ENCODE measurements at regions not wholly inside any gene's neighbourhood (a gene's known extent, or its start where the extent isn't known, plus 50 kb on each side); places are given as distances from the start of the nearest gene placed in this dataset.

GRCh38 chr21:35543746-35544145 lies 494.6 kb upstream of the RUNX1 start:
- Mint-ChIP-seq H3K27ac (no peak overlapping the region; a peak in 1 of 7 replicates), H3K4me3 (no peak overlapping the region), H3K36me3 (ENCODE audit: insufficient read depth in 1 of 3, low read depth in 3 of 3) (no peaks in the 10 kb centered on the region; a peak in 1 of 7 replicates), H3K27me3 (ENCODE audit: low read depth) (no peaks in the 10 kb centered on the region; the same call in 1 of the 2 replicates), H3K4me1 (no peaks in the 10 kb centered on the region), H3K9me3 (peaks cover 0 to 5% of the 10 kb centered on the region in 2 experiments; a peak in 1 of 5 replicates)
- H3K18ac ChIP-seq (ENCODE audit: insufficient read length, low read depth, low read length): no peak overlapping the region
- H2AFZ ChIP-seq (ENCODE audit: low read length): no peak overlapping the region
- no peak overlapping the region for H4K91ac ChIP-seq (ENCODE audit: insufficient read length, low read depth, low read length)
- H3K14ac ChIP-seq (ENCODE audit: insufficient read depth, low read length): no peak overlapping the region
- no CpG with 5 or more reads among the region's 5 CpGs for WGBS (ENCODE audit: extremely low coverage, insufficient read length, low lambda C conversion rate)
- H4K8ac ChIP-seq (replicated peaks; ENCODE audit: insufficient read length, low read depth, low read length): no peak overlapping the region
- H3K9ac ChIP-seq (ENCODE audit: extremely low read depth, insufficient read length, low read length): no peak overlapping the region
- H3T11ph ChIP-seq (ENCODE audit: low read length): no peak overlapping the region
- no peak overlapping the region for H2BK120ac ChIP-seq (ENCODE audit: low read depth, low read length, poor library complexity, severe bottlenecking)
- H3K79me1 ChIP-seq (ENCODE audit: insufficient read depth, low read depth, low read length, poor library complexity, severe bottlenecking): no peaks in the 10 kb centered on the region
- no peak overlapping the region for H3K4ac ChIP-seq (ENCODE audit: low read depth, low read length)
- H3K56ac ChIP-seq (ENCODE audit: insufficient read length, low read depth, low read length): no peak overlapping the region
- H2AK5ac ChIP-seq (ENCODE audit: insufficient read length, low read length): no peak overlapping the region
- no peak overlapping the region for H2BK12ac ChIP-seq (ENCODE audit: insufficient read length, low read depth, low read length)
- H3K23me2 ChIP-seq (ENCODE audit: insufficient read length, low read depth, low read length, poor library complexity, severe bottlenecking): no peaks in the 10 kb centered on the region
- H2BK20ac ChIP-seq (ENCODE audit: low read depth, low read length, poor library complexity, severe bottlenecking): no peak overlapping the region
- no peaks in the 10 kb centered on the region for H4K20me1 ChIP-seq (ENCODE audit: control insufficient read depth, insufficient read depth, insufficient read length)
- no peak overlapping the region for H3K27ac ChIP-seq (ENCODE audit: insufficient read length, low read depth, low read length)
- H2BK5ac ChIP-seq (ENCODE audit: insufficient read length, low read length): no peak overlapping the region
- H3K9me3 ChIP-seq (ENCODE audit: control insufficient read depth, low read depth, low read length): no peaks in the 10 kb centered on the region
- H3K4me1 ChIP-seq (ENCODE audit: insufficient read depth, low read length): no peaks in the 10 kb centered on the region
- H3K79me2 ChIP-seq (ENCODE audit: insufficient read depth, low read length): no peaks in the 10 kb centered on the region
- no peak for DNase-seq
- no peak overlapping the region for H3K23ac ChIP-seq (ENCODE audit: insufficient read length, low read depth, low read length)
- H2BK15ac ChIP-seq (ENCODE audit: low read depth, low read length): no peak overlapping the region
- H3K4me2 ChIP-seq (ENCODE audit: insufficient read depth, insufficient read length, low read length): no peak overlapping the region
- no peak for TF ChIP-seq CTCF (conservative IDR thresholded peaks at IDR 0.05)
- no peak overlapping the region for H4K5ac ChIP-seq (ENCODE audit: insufficient read length, low read depth, low read length)
- H3K27me3 ChIP-seq (ENCODE audit: insufficient read depth, low read length): no peaks in the 10 kb centered on the region

All from H9 (cell line).